ENCODE measurements at regions not wholly inside any gene's neighbourhood (a gene's known extent, or its start where the extent isn't known, plus 50 kb on each side); places are given as distances from the start of the nearest gene placed in this dataset.

GRCh38 chr12:105587237-105587636, 256.7 kb downstream of the C12orf75 start:
- no peaks in the 10 kb centered on the region for H3K79me2 ChIP-seq (ENCODE audit: control insufficient read depth, insufficient read depth, low read length)
- H3K9ac ChIP-seq (ENCODE audit: insufficient read depth, low read length), result no peak overlapping the region
- no peak for DNase-seq (ENCODE audit: low read depth in 2 of 2)
- no peak overlapping the region for H3K4me3 ChIP-seq (replicated peaks in 1 of 4; ENCODE audit: control extremely low read depth in 1 of 4, insufficient read depth in 1 of 4, low read depth in 3 of 4, low read length in 4 of 4)
- no peak overlapping the region for H3K4me2 ChIP-seq (ENCODE audit: extremely low read depth, insufficient read depth, low read length)
- H3K36me3 ChIP-seq (ENCODE audit: control insufficient read depth, insufficient read depth, low read length), result no peaks in the 10 kb centered on the region
- TF ChIP-seq EZH2 (IDR thresholded peaks at IDR 0.05; ENCODE audit: low read length, missing control alignments) (no peak), CTCF (conservative IDR thresholded peaks at IDR 0.05 in 1 of 2, IDR thresholded peaks at IDR 0.05 in 1 of 2; ENCODE audit: low read depth in 1 of 2, low read length in 2 of 2) (no peak)
- H4K20me1 ChIP-seq (ENCODE audit: control insufficient read depth, extremely low read depth, insufficient read depth, low read length), result no peaks in the 10 kb centered on the region
- no peaks in the 10 kb centered on the region for H3K9me3 ChIP-seq (ENCODE audit: control insufficient read depth, insufficient read depth, low read depth, low read length)
- H3K4me1 ChIP-seq (ENCODE audit: control insufficient read depth, extremely low read depth, insufficient read depth, low read length), result no peaks in the 10 kb centered on the region
- no peak overlapping the region for H2AFZ ChIP-seq (ENCODE audit: low read length)
- no peaks in the 10 kb centered on the region for H3K27me3 ChIP-seq (ENCODE audit: control insufficient read depth, insufficient read depth, low read length)
- H3K27ac ChIP-seq (ENCODE audit: insufficient read depth, low read length), result no peak overlapping the region

GRCh38 chr12:105588106-105588505, 257.6 kb downstream of the C12orf75 start:
- TF ChIP-seq CTCF (conservative IDR thresholded peaks at IDR 0.05 in 1 of 2, IDR thresholded peaks at IDR 0.05 in 1 of 2; ENCODE audit: low read depth in 1 of 2, low read length in 2 of 2), result no peak
- no peak for TF ChIP-seq EZH2 (IDR thresholded peaks at IDR 0.05; ENCODE audit: low read length, missing control alignments)

GRCh38 chr12:105590571-105590970, 260.1 kb downstream of the C12orf75 start:
- TF ChIP-seq CTCF (conservative IDR thresholded peaks at IDR 0.05 in 1 of 2, IDR thresholded peaks at IDR 0.05 in 1 of 2; ENCODE audit: low read depth in 1 of 2, low read length in 2 of 2), result no peak
- no peak for TF ChIP-seq EZH2 (IDR thresholded peaks at IDR 0.05; ENCODE audit: low read length, missing control alignments)
- H3K36me3 ChIP-seq (ENCODE audit: control insufficient read depth, insufficient read depth, low read length), result no peaks in the 10 kb centered on the region

More at GRCh38 chr12:105588106-105588505, 257.6 kb downstream of the C12orf75 start:
- Histone ChIP-seq H3K9me3 (ENCODE audit: control insufficient read depth, insufficient read depth, low read depth, low read length) (no peaks in the 10 kb centered on the region), H3K4me2 (ENCODE audit: extremely low read depth, insufficient read depth, low read length) (no peak overlapping the region), H3K27me3 (ENCODE audit: control insufficient read depth, insufficient read depth, low read length) (no peaks in the 10 kb centered on the region), H3K27ac (ENCODE audit: insufficient read depth, low read length) (no peak overlapping the region), H3K9ac (ENCODE audit: insufficient read depth, low read length) (no peak overlapping the region), H2AFZ (ENCODE audit: low read length) (no peak overlapping the region), H3K36me3 (ENCODE audit: control insufficient read depth, insufficient read depth, low read length) (no peaks in the 10 kb centered on the region), H3K79me2 (ENCODE audit: control insufficient read depth, insufficient read depth, low read length) (no peaks in the 10 kb centered on the region), H3K4me3 (replicated peaks in 1 of 4; ENCODE audit: control extremely low read depth in 1 of 4, insufficient read depth in 1 of 4, low read depth in 3 of 4, low read length in 4 of 4) (no peak overlapping the region), H4K20me1 (ENCODE audit: control insufficient read depth, extremely low read depth, insufficient read depth, low read length) (no peaks in the 10 kb centered on the region), H3K4me1 (ENCODE audit: control insufficient read depth, extremely low read depth, insufficient read depth, low read length) (no peaks in the 10 kb centered on the region)
- DNase-seq (ENCODE audit: low read depth in 2 of 2), result no peak

More at GRCh38 chr12:105590571-105590970, 260.1 kb downstream of the C12orf75 start:
- peak in 1 of 2 donors; percentile 28 for DNase-seq (ENCODE audit: low read depth in 2 of 2)
- Histone ChIP-seq H3K27me3 (ENCODE audit: control insufficient read depth, insufficient read depth, low read length) (no peaks in the 10 kb centered on the region), H2AFZ (ENCODE audit: low read length) (no peak overlapping the region), H4K20me1 (ENCODE audit: control insufficient read depth, extremely low read depth, insufficient read depth, low read length) (no peaks in the 10 kb centered on the region), H3K27ac (ENCODE audit: insufficient read depth, low read length) (no peak overlapping the region), H3K9me3 (ENCODE audit: control insufficient read depth, insufficient read depth, low read depth, low read length) (no peaks in the 10 kb centered on the region), H3K4me1 (ENCODE audit: control insufficient read depth, extremely low read depth, insufficient read depth, low read length) (no peaks in the 10 kb centered on the region), H3K4me3 (replicated peaks in 1 of 4; ENCODE audit: control extremely low read depth in 1 of 4, insufficient read depth in 1 of 4, low read depth in 3 of 4, low read length in 4 of 4) (no peak overlapping the region), H3K79me2 (ENCODE audit: control insufficient read depth, insufficient read depth, low read length) (no peaks in the 10 kb centered on the region), H3K4me2 (ENCODE audit: extremely low read depth, insufficient read depth, low read length) (no peak overlapping the region), H3K9ac (ENCODE audit: insufficient read depth, low read length) (no peak overlapping the region)

Measured in fibroblast of lung (primary cell).